Breast epithelium (tissue), 4 donors: ENCODE measurements at regions not wholly inside any gene's neighbourhood (a gene's known extent, or its start where the extent isn't known, plus 50 kb on each side); places are given as distances from the start of the nearest gene placed in this dataset.

Experiments used
- DNase-seq, 2 donors: peaks; one replicate each; pipeline ENCODE4 v3.0.0-alpha.2; 2019; ENCODE audit warnings: low spot score in 2 of 2
- H3K27ac ChIP-seq, 2 donors: fragments of 200-600 bp; sonication (generic) in 1 of 2; one replicate each; pipeline ENCODE4 v1.5.1; 2016 to 2019; ENCODE audit warnings: mild to moderate bottlenecking in 1 of 2
- H3K27me3 ChIP-seq, 2 donors: fragments of 200-600 bp; sonication (generic) in 1 of 2; one replicate each; pipeline versions ENCODE4 v1.5.1 to v1.6.0; 2017 to 2019; ENCODE audit warnings: control low read depth in 1 of 2, mild to moderate bottlenecking in 1 of 2
- H3K36me3 ChIP-seq: fragments of 200-600 bp; one replicate; pipeline ENCODE4 v1.5.1; 2019
- H3K4me1 ChIP-seq, 2 donors: fragments of 200-600 bp; sonication (generic); one replicate each; pipeline ENCODE4 v1.5.1; 2016 to 2019; ENCODE audit warnings: control low read depth in 1 of 2
- H3K4me3 ChIP-seq, 3 donors: fragments of 200-600 bp; sonication (generic); 1 replicate in 2 of 3; 2 replicates in 1 of 3; pipeline ENCODE4 v1.5.1; 2016 to 2019; ENCODE audit warnings: mild to moderate bottlenecking in 3 of 3, moderate library complexity in 2 of 3
- H3K9me3 ChIP-seq, 2 donors: fragments of 200-600 bp; sonication (generic) in 1 of 2; one replicate each; pipeline ENCODE4 v1.5.1; 2016 to 2019; ENCODE audit warnings: control low read depth in 1 of 2
- CTCF ChIP-seq, 3 donors: fragments of 450-650 bp; IDR thresholded peaks; one replicate each; pipeline ENCODE4 v1.5.1; 2016 to 2017; ENCODE audit warnings: antibody characterized with exemption in 3 of 3, mild to moderate bottlenecking in 3 of 3, moderate library complexity in 3 of 3
- POLR2A ChIP-seq: fragments of 450-650 bp; IDR thresholded peaks from one replicate; pipeline ENCODE4 v1.6.1; 2016; ENCODE audit warnings: antibody characterized with exemption, mild to moderate bottlenecking, moderate library complexity
- POLR2AphosphoS5 ChIP-seq, 3 donors: sonication (generic); formaldehyde crosslinking; IDR thresholded peaks; one replicate each; pipeline ENCODE4 v1.6.1; 2017; ENCODE audit warnings: antibody characterized with exemption in 3 of 3
- intact Hi-C: fragments of 100-400 bp; cut with DNase I; formaldehyde crosslinking; loops from one replicate; pipeline ENCODE4 v1.15.1; 2023; ENCODE audit warnings: low total_unique reads

DNA sequence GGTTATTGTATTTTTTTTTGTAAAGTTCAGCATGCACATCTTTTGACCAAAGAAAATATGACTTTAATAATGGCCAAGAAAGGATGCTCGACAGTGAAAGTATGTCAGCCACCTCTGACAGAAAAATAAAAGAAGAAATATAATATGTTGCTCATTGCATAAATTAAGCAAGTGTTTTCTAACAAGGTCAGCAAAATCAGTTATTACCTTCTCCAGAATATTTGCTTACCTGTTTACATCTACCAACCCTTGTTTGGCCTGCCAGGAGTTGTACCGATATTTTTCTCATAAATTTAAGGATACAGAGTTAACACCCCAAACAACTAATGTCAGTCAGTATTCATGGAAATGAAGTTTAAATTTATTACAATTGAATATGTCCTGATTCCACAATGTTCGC is 685.4 kb downstream of the PLA2G4A start:
- Histone ChIP-seq H3K27ac (no peak overlapping the region), H3K4me1 (no peaks in the 10 kb centered on the region), H3K27me3 (no peaks in the 10 kb centered on the region), H3K36me3 (no peaks in the 10 kb centered on the region), H3K4me3 (no peak overlapping the region), H3K9me3 (no peaks in the 10 kb centered on the region)
- intact Hi-C loops = no loop called here
- no peak for TF ChIP-seq POLR2AphosphoS5 (IDR thresholded peaks at IDR 0.05)
- TF ChIP-seq CTCF (IDR thresholded peaks at IDR 0.05) = no peak
- no peak for DNase-seq

GRCh38 chr1:187516874-187517273 is 688.1 kb downstream of the PLA2G4A start:
- H3K9me3 ChIP-seq = no peaks in the 10 kb centered on the region
- no peak for DNase-seq
- no peaks in the 10 kb centered on the region for H3K4me1 ChIP-seq
- TF ChIP-seq POLR2A (no peak), POLR2AphosphoS5 (IDR thresholded peaks at IDR 0.05) (no peak), CTCF (IDR thresholded peaks at IDR 0.05) (no peak)
- H3K4me3 ChIP-seq = no peak overlapping the region
- no peak overlapping the region for H3K27ac ChIP-seq
- no peaks in the 10 kb centered on the region for H3K27me3 ChIP-seq
- no peaks in the 10 kb centered on the region for H3K36me3 ChIP-seq
- intact Hi-C loops = no loop called here

DNA sequence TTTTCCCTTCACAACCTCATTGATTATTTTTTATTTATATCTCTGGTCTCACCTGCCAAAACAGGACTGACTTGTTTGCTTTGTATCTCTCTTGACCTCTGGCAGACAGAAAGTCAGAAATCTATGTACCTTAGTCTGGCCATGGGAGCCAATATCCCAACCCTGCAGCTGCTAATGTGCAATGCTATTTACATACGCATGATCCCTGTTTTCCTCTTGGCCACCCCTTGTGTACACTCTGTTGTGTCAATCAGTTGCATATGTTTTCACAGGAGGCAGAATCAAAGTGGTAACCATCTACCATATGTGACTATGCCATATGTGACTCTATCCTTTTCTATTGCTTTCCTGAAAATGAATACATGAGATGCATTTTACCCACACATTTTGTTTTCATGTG is 688.8 kb downstream of the PLA2G4A start:
- no peaks in the 10 kb centered on the region for H3K9me3 ChIP-seq
- no peaks in the 10 kb centered on the region for H3K4me1 ChIP-seq
- H3K4me3 ChIP-seq = no peak overlapping the region
- no peak for TF ChIP-seq POLR2A
- TF ChIP-seq CTCF (IDR thresholded peaks at IDR 0.05) = no peak
- no peak for TF ChIP-seq POLR2AphosphoS5 (IDR thresholded peaks at IDR 0.05)
- DNase-seq = no peak
- no peaks in the 10 kb centered on the region for H3K27me3 ChIP-seq
- H3K27ac ChIP-seq = no peak overlapping the region
- H3K36me3 ChIP-seq = no peaks in the 10 kb centered on the region
- intact Hi-C loops = no loop called here

DNA sequence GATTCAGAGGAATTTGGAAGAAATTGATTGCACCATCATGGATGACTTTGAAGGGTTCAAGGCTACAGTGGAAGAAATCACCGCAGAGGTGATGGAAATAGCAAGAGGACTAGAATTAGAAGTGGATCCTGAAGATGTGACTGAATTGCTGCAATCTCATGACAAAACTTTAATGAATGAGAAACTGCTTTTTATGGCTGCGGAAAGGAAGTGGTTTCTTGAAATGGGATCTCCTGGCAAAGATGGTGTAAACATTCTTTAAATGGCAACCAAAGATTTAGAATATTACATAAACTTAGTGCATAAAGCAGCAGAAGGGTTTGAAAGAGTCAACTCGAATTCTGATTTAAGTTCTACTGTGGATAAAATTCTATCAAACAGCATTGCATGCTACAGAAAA is 698.6 kb downstream of the PLA2G4A start:
- H3K36me3 ChIP-seq = no peaks in the 10 kb centered on the region
- H3K27me3 ChIP-seq = no peaks in the 10 kb centered on the region
- H3K9me3 ChIP-seq = peaks cover 0 to 2% of the 10 kb centered on the region in 2 donors
- no peak overlapping the region for H3K27ac ChIP-seq
- no peak for DNase-seq
- no peak overlapping the region for H3K4me3 ChIP-seq
- no peak for TF ChIP-seq POLR2A
- no peak for TF ChIP-seq CTCF (IDR thresholded peaks at IDR 0.05)
- no peaks in the 10 kb centered on the region for H3K4me1 ChIP-seq
- intact Hi-C loops = no loop called here

DNA sequence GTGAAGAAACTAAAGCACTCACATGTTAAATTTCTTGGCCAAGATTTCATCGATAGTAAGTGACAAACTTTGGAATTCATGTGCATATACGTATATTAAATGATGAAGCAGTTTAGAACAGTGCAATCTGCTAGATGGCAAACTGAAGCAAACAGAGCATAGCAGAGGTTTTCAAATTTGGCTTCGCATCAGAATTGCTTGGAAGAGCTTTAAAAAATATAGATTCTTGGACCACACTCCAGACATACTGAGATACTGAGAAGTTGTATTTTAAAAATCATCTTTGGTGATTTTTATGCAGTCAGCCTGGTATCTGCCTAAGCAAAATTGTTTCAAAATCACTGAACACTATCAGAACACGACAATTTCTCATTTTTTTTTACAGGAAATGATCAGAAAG is 709.2 kb downstream of the PLA2G4A start:
- TF ChIP-seq POLR2A (no peak), POLR2AphosphoS5 (IDR thresholded peaks at IDR 0.05) (no peak)
- no peak overlapping the region for H3K27ac ChIP-seq
- intact Hi-C loops = no loop called here
- H3K4me3 ChIP-seq = no peak overlapping the region
- peaks cover 0 to 9% of the 10 kb centered on the region in 2 donors for H3K9me3 ChIP-seq
- H3K27me3 ChIP-seq = no peaks in the 10 kb centered on the region
- H3K36me3 ChIP-seq = no peaks in the 10 kb centered on the region
- no peaks in the 10 kb centered on the region for H3K4me1 ChIP-seq
- no peak for DNase-seq

- no peak for DNase-seq
- TF ChIP-seq POLR2A = no peak
- TF ChIP-seq CTCF (IDR thresholded peaks at IDR 0.05) = no peak
- TF ChIP-seq POLR2AphosphoS5 (IDR thresholded peaks at IDR 0.05) = no peak
- Histone ChIP-seq H3K27me3 (no peaks in the 10 kb centered on the region), H3K4me3 (no peak overlapping the region), H3K9me3 (peaks cover 3 to 5% of the 10 kb centered on the region in 2 donors), H3K4me1 (no peaks in the 10 kb centered on the region), H3K27ac (no peak overlapping the region), H3K36me3 (no peaks in the 10 kb centered on the region)
- intact Hi-C loops = no loop called here
These were observed 720.8 kb downstream of the PLA2G4A start for GRCh38 chr1:187549540-187549939.
